ENCODE measurements at regions not wholly inside any gene's neighbourhood (a gene's known extent, or its start where the extent isn't known, plus 50 kb on each side); places are given as distances from the start of the nearest gene placed in this dataset.

DNA sequence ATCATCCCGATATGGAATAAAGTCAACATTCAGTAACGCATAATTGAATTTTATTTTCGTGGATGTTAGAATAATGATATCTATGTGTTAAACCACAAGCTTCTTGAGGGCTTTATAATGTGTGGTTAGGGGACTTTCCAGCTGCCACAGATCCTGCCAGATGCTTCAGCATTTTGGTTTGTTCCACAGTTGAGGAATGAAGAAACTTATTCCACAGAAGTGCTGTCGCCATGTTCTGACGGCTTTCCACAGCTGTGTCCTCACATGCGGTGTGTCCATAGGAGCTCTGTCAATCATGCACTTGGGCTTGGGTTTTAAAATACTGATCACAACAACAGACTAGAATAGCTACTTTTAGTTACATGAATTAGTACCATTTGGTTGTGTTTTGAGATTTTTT, 411.9 kb downstream of the TRIML1 start:
- no peak for TF ChIP-seq CTCF (IDR thresholded peaks at IDR 0.05; ENCODE audit: control insufficient read depth, extremely low read depth, insufficient read depth)
- H3K4me3 ChIP-seq (ENCODE audit: low read depth, low read length) = no peak overlapping the region
- DNase-seq (ENCODE audit: low read depth) = no peak

GRCh38 chr4:188552741-188553275, 413.6 kb downstream of the TRIML1 start:
- no peak for TF ChIP-seq CTCF (IDR thresholded peaks at IDR 0.05; ENCODE audit: control insufficient read depth, extremely low read depth, insufficient read depth)
- H3K4me3 ChIP-seq (ENCODE audit: low read depth, low read length) = no peak overlapping the region

DNA sequence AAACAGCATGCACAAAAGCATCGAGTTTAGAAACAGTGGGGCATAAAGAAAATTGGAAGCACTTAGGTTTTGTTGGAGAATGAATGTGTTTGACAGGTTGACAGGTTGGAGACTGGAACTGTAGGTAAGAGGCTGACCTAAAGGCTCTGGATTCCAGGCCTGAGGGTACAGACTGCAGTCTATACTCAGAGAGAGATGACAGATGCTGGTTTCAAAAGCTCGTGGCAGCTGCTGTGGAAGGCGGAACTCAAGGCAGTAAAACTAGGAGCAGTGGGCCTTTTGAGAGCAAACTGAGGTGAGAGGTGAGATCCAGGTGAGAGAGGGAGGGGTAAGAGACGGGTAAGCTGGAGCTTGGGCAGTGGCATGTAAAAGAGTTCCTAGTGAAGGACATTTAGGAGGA, 415.2 kb downstream of the TRIML1 start:
- no peak for DNase-seq (ENCODE audit: low read depth)
- TF ChIP-seq CTCF (IDR thresholded peaks at IDR 0.05; ENCODE audit: control insufficient read depth, extremely low read depth, insufficient read depth) = no peak
- no peak overlapping the region for H3K4me3 ChIP-seq (ENCODE audit: low read depth, low read length)

More at GRCh38 chr4:188552741-188553275, 413.6 kb downstream of the TRIML1 start:
- DNase-seq (ENCODE audit: low read depth) = no peak

DNA sequence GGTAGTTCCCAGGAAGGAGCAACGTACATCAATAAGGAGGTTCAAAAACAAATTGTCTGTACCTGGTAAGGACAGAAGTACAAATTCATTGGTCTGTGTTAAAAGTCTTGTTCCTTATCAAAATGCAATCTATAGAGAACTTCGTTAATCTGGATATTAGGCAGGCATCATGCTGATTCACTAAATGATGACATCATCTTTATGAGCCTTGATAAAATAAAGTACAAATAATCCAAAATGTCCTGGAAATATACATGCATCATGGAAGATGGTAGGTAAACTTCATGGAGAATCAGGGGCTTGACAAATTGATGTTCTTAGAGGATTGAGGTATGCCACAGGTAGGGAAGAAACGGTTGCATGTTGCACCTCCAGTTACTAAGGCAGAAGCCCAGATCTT, 433.9 kb downstream of the TRIML1 start:
- no peak for DNase-seq (ENCODE audit: low read depth)
- TF ChIP-seq CTCF (IDR thresholded peaks at IDR 0.05; ENCODE audit: control insufficient read depth, extremely low read depth, insufficient read depth) = no peak

DNA sequence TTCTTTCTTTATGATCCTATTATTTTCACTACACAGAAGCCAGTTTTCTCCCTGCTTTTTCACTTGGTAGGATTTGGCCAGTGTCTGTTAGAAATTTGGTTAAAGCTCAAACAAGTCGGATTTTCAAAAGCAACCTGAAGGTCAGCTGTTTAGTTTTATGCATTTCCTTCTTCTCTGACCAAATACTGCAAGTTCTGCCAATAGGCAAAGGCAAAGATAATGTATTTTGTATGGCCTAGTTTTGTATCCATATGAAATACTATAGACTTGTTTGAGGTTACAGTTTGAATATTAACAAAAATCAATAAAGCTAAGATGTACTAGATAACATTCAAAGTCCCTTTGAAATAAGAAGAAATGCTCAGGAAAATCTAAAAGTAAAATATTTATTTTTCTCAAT, 439.4 kb downstream of the TRIML1 start:
- TF ChIP-seq CTCF (IDR thresholded peaks at IDR 0.05; ENCODE audit: control insufficient read depth, extremely low read depth, insufficient read depth) = no peak
- H3K4me3 ChIP-seq (ENCODE audit: low read depth, low read length) = no peak overlapping the region
- DNase-seq (ENCODE audit: low read depth) = no peak

More for the DNA sequence above, 433.9 kb downstream of the TRIML1 start:
- H3K4me3 ChIP-seq (ENCODE audit: low read depth, low read length) = no peak overlapping the region

- no peak for TF ChIP-seq CTCF (IDR thresholded peaks at IDR 0.05; ENCODE audit: control insufficient read depth, extremely low read depth, insufficient read depth)
- H3K4me3 ChIP-seq (ENCODE audit: low read depth, low read length) = no peak overlapping the region
- DNase-seq (ENCODE audit: low read depth) = no peak
Measured at GRCh38 chr4:188596021-188596420, 456.8 kb downstream of the TRIML1 start.

DNA sequence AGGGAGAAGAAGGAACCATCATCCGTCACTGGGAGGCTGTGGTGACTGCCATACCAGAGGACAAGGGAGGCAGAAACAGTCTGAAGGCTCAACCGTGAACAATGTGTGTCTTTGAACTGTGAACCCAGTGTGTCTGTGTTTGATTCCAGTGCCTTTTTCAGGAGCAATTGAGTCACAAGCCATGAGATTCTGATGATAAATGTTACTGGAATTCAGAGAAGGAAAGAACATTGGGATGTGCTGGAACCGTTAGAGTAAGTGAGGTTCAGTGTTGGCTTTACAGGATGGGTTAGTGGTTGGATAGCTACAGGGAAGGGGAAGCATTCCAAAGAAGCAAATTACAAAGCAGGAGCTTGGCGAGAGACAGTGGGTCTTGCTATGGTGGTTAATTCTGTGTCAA, 464.4 kb downstream of the TRIML1 start:
- H3K4me3 ChIP-seq (ENCODE audit: low read depth, low read length) = no peak overlapping the region
- TF ChIP-seq CTCF (IDR thresholded peaks at IDR 0.05; ENCODE audit: control insufficient read depth, extremely low read depth, insufficient read depth) = no peak
- no peak for DNase-seq (ENCODE audit: low read depth)
